H1 (cell line): ENCODE measurements at regions not wholly inside any gene's neighbourhood (a gene's known extent, or its start where the extent isn't known, plus 50 kb on each side); places are given as distances from the start of the nearest gene placed in this dataset.

ENCODE experiments used
- CTCF ChIA-PET: fragments of 300-600 bp; sonication (Branson Sonifier 250); formaldehyde crosslinking; loops from one replicate; lab custom pipeline; 2021; ENCODE audit not compliant: partially characterized antibody; lab: Charles Lee
- POLR2A ChIA-PET: fragments of 300-600 bp; sonication (Branson Sonifier 250); formaldehyde crosslinking; loops from one replicate; lab custom pipeline; 2021; ENCODE audit warnings: inconsistent platforms; ENCODE audit not compliant: partially characterized antibody; lab: Charles Lee
- DNase-seq, 2 experiments: peaks; one replicate each; pipeline versions ENCODE4 v3.0.0 to v3.0.0-alpha.2; 2010 to 2022; ENCODE audit warnings: low spot score in 2 of 2, low read depth in 1 of 2, mixed read lengths in 1 of 2
- FAIRE-seq: peaks from 2 replicates; lab custom pipeline; 2011; peaks lifted over from hg19 to GRCh38; lab: Jason Lieb, UNC
- H2AFZ ChIP-seq: 2 replicates; pipeline ENCODE4 v1.8.1; 2012; ENCODE audit warnings: low read length, inconsistent platforms
- H2AK5ac ChIP-seq: 2 replicates; pipeline ENCODE4 v1.6.1; 2013; ENCODE audit warnings: low read depth, low read length
- H2BK120ac ChIP-seq: replicated peaks from 2 replicates; pipeline ENCODE3; 2013; ENCODE audit warnings: low read depth, low read length, inconsistent platforms
- H2BK12ac ChIP-seq: 2 replicates; pipeline ENCODE4 v1.6.1; 2013; ENCODE audit warnings: low read depth, low read length
- H2BK15ac ChIP-seq: 2 replicates; pipeline ENCODE4 v1.6.1; 2013; ENCODE audit warnings: low read length
- H2BK20ac ChIP-seq: 2 replicates; pipeline ENCODE4 v1.6.1; 2013; ENCODE audit warnings: low read length
- H2BK5ac ChIP-seq: 2 replicates; pipeline ENCODE4 v1.6.1; 2013; ENCODE audit warnings: low read depth, low read length
- H3K14ac ChIP-seq: 2 replicates; pipeline ENCODE4 v1.6.1; 2013; ENCODE audit warnings: inconsistent platforms; ENCODE audit not compliant: insufficient read length
- H3K18ac ChIP-seq: 2 replicates; pipeline ENCODE4 v1.6.1; 2013; ENCODE audit warnings: low read length; ENCODE audit errors: extremely low read depth
- H3K23ac ChIP-seq: 2 replicates; pipeline ENCODE4 v1.6.1; 2013; ENCODE audit warnings: inconsistent platforms; ENCODE audit not compliant: insufficient read length
- H3K23me2 ChIP-seq: 2 replicates; pipeline ENCODE4 v1.6.1; 2013; ENCODE audit warnings: low read depth, low read length
- H3K27ac ChIP-seq: 2 replicates; pipeline ENCODE4 v1.6.1; 2011; ENCODE audit warnings: low read depth, low read length, inconsistent platforms
- H3K27me3 ChIP-seq, 4 experiments: replicated peaks in 1 of 4; 1 replicate in 1 of 4; 2 replicates in 3 of 4; pipeline versions ENCODE4 v1.6.1 to v1.8.1; 2011 to 2013; ENCODE audit warnings: low read length in 3 of 4, mild to moderate bottlenecking in 3 of 4, inconsistent platforms in 2 of 4, mixed read lengths in 2 of 4, moderate library complexity in 1 of 4; ENCODE audit not compliant: control insufficient read depth in 3 of 4, insufficient read depth in 3 of 4; ENCODE audit errors: extremely low read depth in 1 of 4
- H3K36me3 ChIP-seq, 4 experiments: 2 replicates each; pipeline versions ENCODE4 v1.6.1 to v1.8.1; 2011 to 2013; ENCODE audit warnings: mild to moderate bottlenecking in 4 of 4, low read length in 3 of 4, moderate library complexity in 2 of 4, control low read depth in 1 of 4, inconsistent platforms in 1 of 4; ENCODE audit not compliant: insufficient read depth in 4 of 4, control insufficient read depth in 2 of 4
- H3K4ac ChIP-seq: replicated peaks from 2 replicates; pipeline ENCODE3; 2013; ENCODE audit warnings: low read length, low read depth, mixed read lengths, inconsistent platforms; ENCODE audit not compliant: insufficient read length
- H3K4me1 ChIP-seq, 4 experiments: replicated peaks in 1 of 4; 1 replicate in 1 of 4; 2 replicates in 3 of 4; pipeline versions ENCODE4 v1.6.1 to v1.8.1; 2011 to 2013; ENCODE audit warnings: low read length in 3 of 4, inconsistent platforms in 2 of 4, mixed read lengths in 1 of 4; ENCODE audit not compliant: insufficient read depth in 4 of 4, control insufficient read depth in 3 of 4
- H3K4me2 ChIP-seq, 2 experiments: 2 replicates each; pipeline versions ENCODE4 v1.6.1 to v1.8.1; 2011 to 2013; ENCODE audit warnings: low read depth in 2 of 2, low read length in 2 of 2, control low read depth in 1 of 2, inconsistent platforms in 1 of 2, mild to moderate bottlenecking in 1 of 2; ENCODE audit not compliant: insufficient read depth in 1 of 2
- H3K4me3 ChIP-seq, 4 experiments: fragments of 200-600, 300-600 bp in 1 of 4; sonication (generic), shearing (Covaris generic), sonication (Bioruptor Twin) in 1 of 4; 2 replicates each; pipeline versions ENCODE4 v1.5.1 to v1.8.1; 2011 to 2016; ENCODE audit warnings: low read length in 4 of 4, low read depth in 3 of 4, control low read depth in 2 of 4, inconsistent platforms in 2 of 4, mild to moderate bottlenecking in 2 of 4, mixed read lengths in 1 of 4, moderate library complexity in 1 of 4; ENCODE audit not compliant: insufficient read depth in 2 of 4; ENCODE audit errors: extremely low read depth in 1 of 4
- H3K56ac ChIP-seq: replicated peaks from 2 replicates; pipeline ENCODE3; 2013; ENCODE audit warnings: low read depth, mild to moderate bottlenecking, mixed read lengths, low read length, inconsistent platforms; ENCODE audit not compliant: insufficient read length
- H3K79me1 ChIP-seq: 2 replicates; pipeline ENCODE4 v1.6.1; 2013; ENCODE audit warnings: low read depth, low read length, control low read depth
- H3K79me2 ChIP-seq, 2 experiments: 2 replicates each; pipeline versions ENCODE4 v1.6.1 to v1.8.1; 2012 to 2013; ENCODE audit warnings: low read length in 2 of 2, mild to moderate bottlenecking in 2 of 2, inconsistent platforms in 1 of 2; ENCODE audit not compliant: insufficient read depth in 2 of 2, control insufficient read depth in 1 of 2
- H3K9ac ChIP-seq, 4 experiments: replicated peaks in 1 of 4; 1 replicate in 1 of 4; 2 replicates in 3 of 4; pipeline versions ENCODE4 v1.6.1 to v1.8.1; 2011 to 2013; ENCODE audit warnings: low read depth in 3 of 4, low read length in 3 of 4, control low read depth in 2 of 4, mild to moderate bottlenecking in 2 of 4, moderate library complexity in 2 of 4, inconsistent platforms in 1 of 4; ENCODE audit errors: extremely low read depth in 1 of 4
- H3K9me3 ChIP-seq, 2 experiments: 2 replicates each; pipeline versions ENCODE4 v1.6.1 to v1.8.1; 2012 to 2013; ENCODE audit warnings: mild to moderate bottlenecking in 2 of 2, moderate library complexity in 2 of 2, control low read depth in 1 of 2, inconsistent platforms in 1 of 2, low read depth in 1 of 2, low read length in 1 of 2, mixed read lengths in 1 of 2; ENCODE audit not compliant: insufficient read depth in 2 of 2
- H4K20me1 ChIP-seq, 2 experiments: replicated peaks in 1 of 2; 2 replicates each; pipeline versions ENCODE3 to v1.8.1; 2011 to 2013; ENCODE audit warnings: inconsistent platforms in 2 of 2, low read length in 2 of 2, mild to moderate bottlenecking in 1 of 2; ENCODE audit not compliant: insufficient read depth in 2 of 2, control insufficient read depth in 1 of 2
- H4K5ac ChIP-seq: 2 replicates; pipeline ENCODE4 v1.6.1; 2013; ENCODE audit warnings: low read length, low read depth, mixed read lengths, inconsistent platforms; ENCODE audit not compliant: insufficient read length
- H4K8ac ChIP-seq: 2 replicates; pipeline ENCODE4 v1.8.0; 2013; ENCODE audit warnings: mild to moderate bottlenecking, moderate library complexity, low read length, inconsistent platforms; ENCODE audit not compliant: insufficient read depth; ENCODE audit errors: extremely low read depth
- H4K91ac ChIP-seq: replicated peaks from 2 replicates; pipeline ENCODE3; 2013; ENCODE audit warnings: low read length, mixed read lengths, inconsistent platforms; ENCODE audit not compliant: insufficient read length
- CHD1 ChIP-seq: IDR thresholded peaks from 2 replicates; pipeline ENCODE4 v1.6.1; 2012; ENCODE audit warnings: low read depth, low read length, improper control_type of control experiment
- EP300 ChIP-seq, 2 experiments: IDR thresholded peaks; 1 replicate in 1 of 2; 2 replicates in 1 of 2; pipeline ENCODE4 v1.6.1; 2011 to 2012; ENCODE audit warnings: low read depth in 2 of 2, low read length in 2 of 2, mild to moderate bottlenecking in 2 of 2, borderline replicate concordance in 1 of 2, inconsistent platforms in 1 of 2, moderate library complexity in 1 of 2
- WGBS, 2 experiments: shearing (Covaris generic) in 1 of 2; methylation state at CpG; one replicate each; pipeline versions ENCODE4 v1.1.6 to v1.1.7; 2013 to 2015; ENCODE audit warnings: low lambda C conversion rate in 2 of 2, mixed read lengths in 2 of 2, inconsistent platforms in 1 of 2, low coverage in 1 of 2, missing lambda C conversion rate in 1 of 2; ENCODE audit not compliant: insufficient replicate concordance in 2 of 2, insufficient coverage in 1 of 2, insufficient read length in 1 of 2; ENCODE audit errors: extremely low coverage in 1 of 2, missing lambda C conversion rate in 1 of 2; 5-methylcytosine and 5-hydroxymethylcytosine counted together

DNA sequence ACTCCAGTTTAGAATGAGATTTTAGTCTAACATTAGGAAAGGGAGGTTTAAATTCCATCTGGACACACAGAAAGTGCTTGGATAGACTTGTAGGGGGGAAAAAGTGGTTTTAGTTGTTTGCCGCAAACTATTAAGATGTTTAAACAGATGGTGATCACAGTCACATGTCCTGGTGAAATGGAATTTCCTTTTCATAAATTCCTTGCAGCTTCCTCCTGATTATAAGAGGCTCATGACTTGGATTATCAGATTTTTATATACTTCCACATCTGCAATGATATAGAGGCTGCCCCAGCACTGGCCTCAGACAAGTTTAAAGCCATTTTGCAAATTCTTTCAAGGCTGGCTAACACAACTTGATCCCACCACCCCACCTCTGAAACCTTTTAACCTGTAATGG is 106.4 kb upstream of the ARMC3 start:
- POLR2A ChIA-PET, result no interaction called here
- H3K23ac ChIP-seq, result no peak overlapping the region
- H3K27me3 ChIP-seq, result no peaks in the 10 kb centered on the region
- DNase-seq, result no peak
- H3K18ac ChIP-seq, result no peak overlapping the region
- no peak overlapping the region for H3K14ac ChIP-seq
- no peak overlapping the region for H2BK120ac ChIP-seq
- H3K9ac ChIP-seq, result no peak overlapping the region
- H3K79me2 ChIP-seq, result no peaks in the 10 kb centered on the region
- 0 out of 2 replicates have a peak overlapping the region, but pooled peaks have one; percentile 39 for H2AFZ ChIP-seq
- no peaks in the 10 kb centered on the region for H3K4me1 ChIP-seq
- no peaks in the 10 kb centered on the region for H4K20me1 ChIP-seq
- no peak overlapping the region for H4K8ac ChIP-seq
- no peak for FAIRE-seq
- H2AK5ac ChIP-seq, result no peak overlapping the region
- no peak overlapping the region for H3K56ac ChIP-seq
- no peak overlapping the region for H3K4me2 ChIP-seq
- no peak overlapping the region for H3K4ac ChIP-seq
- H3K79me1 ChIP-seq, result no peaks in the 10 kb centered on the region
- CTCF ChIA-PET, result no interaction called here
- H3K36me3 ChIP-seq, result no peaks in the 10 kb centered on the region
- H2BK15ac ChIP-seq, result no peak overlapping the region
- no peak overlapping the region for H3K4me3 ChIP-seq
- peaks cover under 1 to 1% of the 10 kb centered on the region in 2 experiments; a peak in 2 of 4 replicates for H3K9me3 ChIP-seq
- no peak overlapping the region for H4K5ac ChIP-seq
- no peak overlapping the region for H4K91ac ChIP-seq
- no peak overlapping the region for H2BK20ac ChIP-seq
- WGBS, 2 experiments, result 100% methylated on average over 1 of the region's 1 CpG; no CpG with 5 or more reads in 1 of the 2 experiments
- no peaks in the 10 kb centered on the region for H3K23me2 ChIP-seq
- no peak overlapping the region for H2BK12ac ChIP-seq
- H3K27ac ChIP-seq, result no peak overlapping the region
- H2BK5ac ChIP-seq, result no peak overlapping the region
- no peak for TF ChIP-seq EP300 (IDR thresholded peaks at IDR 0.05; ENCODE audit: borderline replicate concordance in 1 of 2, low read depth in 2 of 2, low read length in 2 of 2)
- TF ChIP-seq CHD1, result no peak
